OCI-LY7 (cell line): ENCODE measurements at regions not wholly inside any gene's neighbourhood (a gene's known extent, or its start where the extent isn't known, plus 50 kb on each side); places are given as distances from the start of the nearest gene placed in this dataset.

ENCODE experiments used
- EZH2phosphoT487 ChIP-seq: fragments of 200-600 bp; sonication (generic); IDR thresholded peaks from 2 replicates; pipeline ENCODE4 v1.6.1; 2018; ENCODE audit warnings: low read depth, borderline replicate concordance, mild to moderate bottlenecking, mixed run types, antibody characterized with exemption, low read length, moderate library complexity, mixed read lengths
- TF ChIP-seq, protein P1 (sequence below): fragments of 200-600 bp; sonication (generic); conservative IDR thresholded peaks from 2 replicates; pipeline ENCODE4 v1.5.1; 2014; ENCODE audit warnings: mild to moderate bottlenecking, antibody characterized with exemption, low read length, moderate library complexity, mixed read lengths

GRCh38 chr13:33537026-33537425 is 251.5 kb upstream of the STARD13 start:
- TF ChIP-seq, protein P1, sequence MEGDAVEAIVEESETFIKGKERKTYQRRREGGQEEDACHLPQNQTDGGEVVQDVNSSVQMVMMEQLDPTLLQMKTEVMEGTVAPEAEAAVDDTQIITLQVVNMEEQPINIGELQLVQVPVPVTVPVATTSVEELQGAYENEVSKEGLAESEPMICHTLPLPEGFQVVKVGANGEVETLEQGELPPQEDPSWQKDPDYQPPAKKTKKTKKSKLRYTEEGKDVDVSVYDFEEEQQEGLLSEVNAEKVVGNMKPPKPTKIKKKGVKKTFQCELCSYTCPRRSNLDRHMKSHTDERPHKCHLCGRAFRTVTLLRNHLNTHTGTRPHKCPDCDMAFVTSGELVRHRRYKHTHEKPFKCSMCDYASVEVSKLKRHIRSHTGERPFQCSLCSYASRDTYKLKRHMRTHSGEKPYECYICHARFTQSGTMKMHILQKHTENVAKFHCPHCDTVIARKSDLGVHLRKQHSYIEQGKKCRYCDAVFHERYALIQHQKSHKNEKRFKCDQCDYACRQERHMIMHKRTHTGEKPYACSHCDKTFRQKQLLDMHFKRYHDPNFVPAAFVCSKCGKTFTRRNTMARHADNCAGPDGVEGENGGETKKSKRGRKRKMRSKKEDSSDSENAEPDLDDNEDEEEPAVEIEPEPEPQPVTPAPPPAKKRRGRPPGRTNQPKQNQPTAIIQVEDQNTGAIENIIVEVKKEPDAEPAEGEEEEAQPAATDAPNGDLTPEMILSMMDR = no peak
- TF ChIP-seq EZH2phosphoT487 = no peak
